ENCODE measurements at regions not wholly inside any gene's neighbourhood (a gene's known extent, or its start where the extent isn't known, plus 50 kb on each side); places are given as distances from the start of the nearest gene placed in this dataset.

- TF ChIP-seq CTCF (IDR thresholded peaks at IDR 0.05) = no peak
- TF ChIP-seq POLR2A (IDR thresholded peaks at IDR 0.05) = no peak
Measured at GRCh38 chr9:31248156-31248555, 1136.3 kb upstream of the ACO1 start.

Measured in testis (tissue), 2 donors.